ENCODE measurements at regions not wholly inside any gene's neighbourhood (a gene's known extent, or its start where the extent isn't known, plus 50 kb on each side); places are given as distances from the start of the nearest gene placed in this dataset.

- no peaks in the 10 kb centered on the region for H3K36me3 ChIP-seq
- no peaks in the 10 kb centered on the region for H3K4me1 ChIP-seq
- no peaks in the 10 kb centered on the region for H3K27me3 ChIP-seq
- H3K9me3 ChIP-seq: no peaks in the 10 kb centered on the region
- DNase-seq: no peak
- H3K4me3 ChIP-seq: no peak overlapping the region
- H3K27ac ChIP-seq: no peak overlapping the region
- TF ChIP-seq CTCF (IDR thresholded peaks at IDR 0.05) (no peak), POLR2A (IDR thresholded peaks at IDR 0.05) (no peak)
Observed at GRCh38 chr20:12564979-12565378, 443.8 kb upstream of the SPTLC3 start.

- Histone ChIP-seq H3K27me3 (no peaks in the 10 kb centered on the region), H3K4me3 (no peak overlapping the region), H3K9me3 (no peaks in the 10 kb centered on the region), H3K4me1 (no peaks in the 10 kb centered on the region), H3K27ac (no peak overlapping the region), H3K36me3 (no peaks in the 10 kb centered on the region)
- TF ChIP-seq CTCF (IDR thresholded peaks at IDR 0.05) (no peak), POLR2A (IDR thresholded peaks at IDR 0.05) (no peak)
- no peak for DNase-seq
Observed at GRCh38 chr20:12566596-12566995, 442.2 kb upstream of the SPTLC3 start.

GRCh38 chr20:12570371-12570770 lies 438.4 kb upstream of the SPTLC3 start:
- H3K9me3 ChIP-seq: no peaks in the 10 kb centered on the region
- no peak for TF ChIP-seq POLR2A (IDR thresholded peaks at IDR 0.05)
- TF ChIP-seq CTCF (IDR thresholded peaks at IDR 0.05): peak in 2 of 6 experiments; percentile 6 to 28
- H3K27ac ChIP-seq: no peak overlapping the region
- DNase-seq: no peak
- no peaks in the 10 kb centered on the region for H3K27me3 ChIP-seq
- no peaks in the 10 kb centered on the region for H3K4me1 ChIP-seq
- H3K36me3 ChIP-seq: no peaks in the 10 kb centered on the region
- H3K4me3 ChIP-seq: no peak overlapping the region

- Histone ChIP-seq H3K4me1 (no peaks in the 10 kb centered on the region), H3K9me3 (no peaks in the 10 kb centered on the region), H3K27me3 (no peaks in the 10 kb centered on the region), H3K36me3 (no peaks in the 10 kb centered on the region), H3K27ac (no peak overlapping the region), H3K4me3 (no peak overlapping the region)
- TF ChIP-seq CTCF (IDR thresholded peaks at IDR 0.05) (no peak), POLR2A (IDR thresholded peaks at IDR 0.05) (no peak)
- DNase-seq: no peak
Observed at GRCh38 chr20:12573442-12573841, 435.3 kb upstream of the SPTLC3 start.

GRCh38 chr20:12575352-12576095 lies 433.2 kb upstream of the SPTLC3 start:
- no peak for TF ChIP-seq POLR2A (IDR thresholded peaks at IDR 0.05)
- TF ChIP-seq CTCF (IDR thresholded peaks at IDR 0.05): no peak
- H3K4me3 ChIP-seq: no peak overlapping the region
- no peaks in the 10 kb centered on the region for H3K36me3 ChIP-seq
- peak in 2 of 3 donors; percentile 20 to 76 for DNase-seq
- no peaks in the 10 kb centered on the region for H3K9me3 ChIP-seq
- no peaks in the 10 kb centered on the region for H3K27me3 ChIP-seq
- H3K27ac ChIP-seq: peak overlapping the region in 2 of 4 donors; percentile 38 to 49
- H3K4me1 ChIP-seq: no peaks in the 10 kb centered on the region
